SK-N-MC (cell line): ENCODE measurements at regions not wholly inside any gene's neighbourhood (a gene's known extent, or its start where the extent isn't known, plus 50 kb on each side); places are given as distances from the start of the nearest gene placed in this dataset.

ENCODE experiments used
- EZH2 ChIP-seq: fragments of 200-600 bp; sonication (generic); IDR thresholded peaks from one replicate; pipeline ENCODE4 v1.6.1; 2017; ENCODE audit warnings: antibody characterized with exemption
- POLR2AphosphoS5 ChIP-seq: IDR thresholded peaks from 2 replicates; pipeline ENCODE4 v1.6.1; 2012; ENCODE audit warnings: mild to moderate bottlenecking, low read depth, low read length, borderline replicate concordance

- TF ChIP-seq EZH2 (no peak), POLR2AphosphoS5 (no peak)
Observed at GRCh38 chr2:180572346-180572745, 408.1 kb upstream of the UBE2E3 start.
